Panc1 (cell line): ENCODE measurements at regions not wholly inside any gene's neighbourhood (a gene's known extent, or its start where the extent isn't known, plus 50 kb on each side); places are given as distances from the start of the nearest gene placed in this dataset.

ENCODE experiments used
- ATAC-seq: fragments of 200-7000 bp; cut with Tn5 transposase; 2 replicates; pipeline ENCODE4 v1.9.1; 2020; ENCODE audit warnings: mild to moderate bottlenecking, moderate library complexity
- BruUV-seq: library from RNA; stranded (reverse); fragments of 400-500 nt; replicated peaks from 2 replicates; lab custom pipeline; 2021; lab: Mats Ljungman, UMichigan
- CTCF ChIA-PET: fragments of 300-600 bp; sonication (Branson Sonifier 250); formaldehyde crosslinking; loops from one replicate; lab custom pipeline; 2022; ENCODE audit warnings: antibody characterized with exemption; lab: Charles Lee
- POLR2A ChIA-PET: fragments of 300-600 bp; sonication (Branson Sonifier 250); formaldehyde crosslinking; loops from one replicate; lab custom pipeline; 2022; ENCODE audit warnings: antibody characterized with exemption; lab: Charles Lee
- DNase-seq: peaks from one replicate; pipeline ENCODE4 v3.0.0-alpha.2; 2010; ENCODE audit warnings: low read depth, low spot score
- H3K27ac ChIP-seq: 2 replicates; pipeline ENCODE4 v1.5.1; 2011; ENCODE audit warnings: mild to moderate bottlenecking, low read length, inconsistent platforms
- H3K27me3 ChIP-seq: fragments of 200-500 bp; sonication (Bioruptor generic); 2 replicates; pipeline ENCODE4 v1.6.0; 2014; ENCODE audit warnings: low read length, inconsistent platforms; ENCODE audit not compliant: control insufficient read depth, insufficient read depth
- H3K36me3 ChIP-seq: fragments of 200-500 bp; sonication (Bioruptor generic); 2 replicates; pipeline ENCODE4 v1.5.1; 2014; ENCODE audit warnings: inconsistent platforms, mild to moderate bottlenecking, low read length, moderate library complexity; ENCODE audit not compliant: control insufficient read depth, insufficient read depth
- H3K4me1 ChIP-seq: 2 replicates; pipeline ENCODE4 v1.5.1; 2011; ENCODE audit warnings: inconsistent platforms, mild to moderate bottlenecking, low read length, moderate library complexity; ENCODE audit not compliant: control insufficient read depth, insufficient read depth
- H3K4me3 ChIP-seq, 2 experiments: 2 replicates each; pipeline ENCODE4 v1.5.1; 2011 to 2012; ENCODE audit warnings: low read depth in 2 of 2, low read length in 2 of 2, mild to moderate bottlenecking in 2 of 2, inconsistent platforms in 1 of 2, moderate library complexity in 1 of 2
- H3K9me3 ChIP-seq: fragments of 200-500 bp; sonication (Bioruptor generic); 2 replicates; pipeline ENCODE4 v1.5.1; 2014; ENCODE audit warnings: low read depth, mild to moderate bottlenecking, inconsistent platforms, low read length, moderate library complexity; ENCODE audit not compliant: control insufficient read depth, insufficient read depth
- POLR2AphosphoS5 ChIP-seq: IDR thresholded peaks from 2 replicates; pipeline ENCODE4 v1.6.1; 2012; ENCODE audit warnings: mild to moderate bottlenecking, low read depth, low read length, moderate library complexity
- SIN3A ChIP-seq: IDR thresholded peaks from 2 replicates; pipeline ENCODE4 v1.6.1; 2012; ENCODE audit warnings: low read depth, mild to moderate bottlenecking, low read length, moderate library complexity, borderline replicate concordance; ENCODE audit not compliant: insufficient read depth
- TCF7L2 ChIP-seq: IDR thresholded peaks from 2 replicates; pipeline ENCODE4 v1.6.1; 2011; ENCODE audit warnings: mild to moderate bottlenecking, low read depth, low read length, inconsistent platforms
- in situ Hi-C: cut with HindIII; loops from 2 replicates; pipeline ENCODE4 v1.10.0; 2016; ENCODE audit warnings: low sequenced_read_pairs, low pct_unique_long_range_greater_than_20kb
- intact Hi-C: fragments of 100-400 bp; cut with micrococcal nuclease; formaldehyde crosslinking; loops from one replicate; pipeline ENCODE4 v1.10.0; 2022; ENCODE audit not compliant: unreplicated experiment
- TF ChIP-seq, protein P1 (sequence below), 2 experiments: IDR thresholded peaks; 2 replicates each; pipeline ENCODE4 v1.6.1; 2011 to 2012; ENCODE audit warnings: low read depth in 2 of 2, control low read depth in 1 of 2, low read length in 1 of 2, mild to moderate bottlenecking in 1 of 2, moderate library complexity in 1 of 2; ENCODE audit not compliant: insufficient read depth in 1 of 2
- TF ChIP-seq, protein P2 (sequence below): fragments of 450-650 bp; IDR thresholded peaks from 2 replicates; pipeline ENCODE4 v1.5.1; 2017; ENCODE audit warnings: mild to moderate bottlenecking

DNA sequence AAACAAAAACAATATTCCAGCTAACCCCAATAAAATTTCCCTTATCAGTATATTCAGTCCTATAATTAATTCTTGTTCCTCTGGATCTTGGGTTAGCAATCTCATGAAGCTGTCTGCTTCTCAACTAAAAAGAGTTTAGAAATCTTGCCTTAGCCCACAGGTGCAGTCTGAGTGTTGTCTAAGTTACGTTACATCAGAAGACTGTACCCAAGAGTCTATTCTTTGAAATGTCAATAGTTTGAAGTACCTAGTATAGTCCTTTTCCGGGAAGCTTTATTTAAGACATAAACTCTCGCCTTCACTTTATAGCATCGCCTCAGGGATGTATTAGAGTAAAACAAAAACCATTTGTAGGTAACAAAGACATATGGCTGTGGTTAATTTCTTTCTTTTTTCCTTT is 465.1 kb downstream of the FUT8 start:
- ChIA-PET CTCF (no interaction called here), POLR2A (no interaction called here)
- Histone ChIP-seq H3K9me3 (no peaks in the 10 kb centered on the region), H3K27ac (no peak overlapping the region), H3K27me3 (no peaks in the 10 kb centered on the region), H3K4me3 (no peak overlapping the region), H3K4me1 (no peaks in the 10 kb centered on the region), H3K36me3 (no peaks in the 10 kb centered on the region)
- intact Hi-C loops (no loop called here), in situ Hi-C loops (no loop called here)
- ATAC-seq (no peak), DNase-seq (no peak)
- no peak for TF ChIP-seq TCF7L2
- no peak for TF ChIP-seq SIN3A
- TF ChIP-seq, protein P1, sequence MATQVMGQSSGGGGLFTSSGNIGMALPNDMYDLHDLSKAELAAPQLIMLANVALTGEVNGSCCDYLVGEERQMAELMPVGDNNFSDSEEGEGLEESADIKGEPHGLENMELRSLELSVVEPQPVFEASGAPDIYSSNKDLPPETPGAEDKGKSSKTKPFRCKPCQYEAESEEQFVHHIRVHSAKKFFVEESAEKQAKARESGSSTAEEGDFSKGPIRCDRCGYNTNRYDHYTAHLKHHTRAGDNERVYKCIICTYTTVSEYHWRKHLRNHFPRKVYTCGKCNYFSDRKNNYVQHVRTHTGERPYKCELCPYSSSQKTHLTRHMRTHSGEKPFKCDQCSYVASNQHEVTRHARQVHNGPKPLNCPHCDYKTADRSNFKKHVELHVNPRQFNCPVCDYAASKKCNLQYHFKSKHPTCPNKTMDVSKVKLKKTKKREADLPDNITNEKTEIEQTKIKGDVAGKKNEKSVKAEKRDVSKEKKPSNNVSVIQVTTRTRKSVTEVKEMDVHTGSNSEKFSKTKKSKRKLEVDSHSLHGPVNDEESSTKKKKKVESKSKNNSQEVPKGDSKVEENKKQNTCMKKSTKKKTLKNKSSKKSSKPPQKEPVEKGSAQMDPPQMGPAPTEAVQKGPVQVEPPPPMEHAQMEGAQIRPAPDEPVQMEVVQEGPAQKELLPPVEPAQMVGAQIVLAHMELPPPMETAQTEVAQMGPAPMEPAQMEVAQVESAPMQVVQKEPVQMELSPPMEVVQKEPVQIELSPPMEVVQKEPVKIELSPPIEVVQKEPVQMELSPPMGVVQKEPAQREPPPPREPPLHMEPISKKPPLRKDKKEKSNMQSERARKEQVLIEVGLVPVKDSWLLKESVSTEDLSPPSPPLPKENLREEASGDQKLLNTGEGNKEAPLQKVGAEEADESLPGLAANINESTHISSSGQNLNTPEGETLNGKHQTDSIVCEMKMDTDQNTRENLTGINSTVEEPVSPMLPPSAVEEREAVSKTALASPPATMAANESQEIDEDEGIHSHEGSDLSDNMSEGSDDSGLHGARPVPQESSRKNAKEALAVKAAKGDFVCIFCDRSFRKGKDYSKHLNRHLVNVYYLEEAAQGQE (IDR thresholded peaks at IDR 0.05; ENCODE audit: insufficient read depth in 1 of 2, low read depth in 2 of 2, low read length in 1 of 2) = no peak
- TF ChIP-seq POLR2AphosphoS5 = no peak
- TF ChIP-seq, protein P2, sequence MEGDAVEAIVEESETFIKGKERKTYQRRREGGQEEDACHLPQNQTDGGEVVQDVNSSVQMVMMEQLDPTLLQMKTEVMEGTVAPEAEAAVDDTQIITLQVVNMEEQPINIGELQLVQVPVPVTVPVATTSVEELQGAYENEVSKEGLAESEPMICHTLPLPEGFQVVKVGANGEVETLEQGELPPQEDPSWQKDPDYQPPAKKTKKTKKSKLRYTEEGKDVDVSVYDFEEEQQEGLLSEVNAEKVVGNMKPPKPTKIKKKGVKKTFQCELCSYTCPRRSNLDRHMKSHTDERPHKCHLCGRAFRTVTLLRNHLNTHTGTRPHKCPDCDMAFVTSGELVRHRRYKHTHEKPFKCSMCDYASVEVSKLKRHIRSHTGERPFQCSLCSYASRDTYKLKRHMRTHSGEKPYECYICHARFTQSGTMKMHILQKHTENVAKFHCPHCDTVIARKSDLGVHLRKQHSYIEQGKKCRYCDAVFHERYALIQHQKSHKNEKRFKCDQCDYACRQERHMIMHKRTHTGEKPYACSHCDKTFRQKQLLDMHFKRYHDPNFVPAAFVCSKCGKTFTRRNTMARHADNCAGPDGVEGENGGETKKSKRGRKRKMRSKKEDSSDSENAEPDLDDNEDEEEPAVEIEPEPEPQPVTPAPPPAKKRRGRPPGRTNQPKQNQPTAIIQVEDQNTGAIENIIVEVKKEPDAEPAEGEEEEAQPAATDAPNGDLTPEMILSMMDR = no peak
- BruUV-seq = no TSS peak

DNA sequence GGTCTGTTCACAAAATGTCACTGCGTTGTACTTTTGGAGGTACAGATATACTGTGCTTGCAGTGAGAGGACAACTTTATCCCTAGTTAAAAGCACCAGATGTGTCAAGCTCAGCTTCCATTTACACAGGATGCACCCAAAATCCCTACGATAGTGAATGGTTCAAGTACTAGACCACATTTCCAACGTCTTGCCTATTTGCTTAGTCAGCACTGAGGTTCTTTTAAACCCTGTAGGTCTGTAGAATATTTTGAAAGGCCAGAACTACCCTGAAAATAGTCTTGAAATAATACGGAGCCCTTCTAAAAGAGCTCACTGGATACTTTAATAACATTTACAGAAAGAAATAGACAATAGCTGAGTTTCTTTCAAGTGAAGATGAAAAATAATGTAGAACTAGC is 466.1 kb downstream of the FUT8 start:
- CTCF ChIA-PET = no interaction called here
- POLR2A ChIA-PET = no interaction called here

More for the DNA sequence above, 466.1 kb downstream of the FUT8 start:
- intact Hi-C loops (no loop called here), in situ Hi-C loops (no loop called here)
- no peaks in the 10 kb centered on the region for H3K9me3 ChIP-seq
- no peak overlapping the region for H3K4me3 ChIP-seq
- BruUV-seq = no TSS peak
- no peaks in the 10 kb centered on the region for H3K4me1 ChIP-seq
- no peaks in the 10 kb centered on the region for H3K27me3 ChIP-seq
- no peak for DNase-seq
- no peaks in the 10 kb centered on the region for H3K36me3 ChIP-seq
- H3K27ac ChIP-seq = no peak overlapping the region
- TF ChIP-seq POLR2AphosphoS5 (no peak), SIN3A (no peak), TCF7L2 (no peak)
- TF ChIP-seq, protein P1 (IDR thresholded peaks at IDR 0.05; ENCODE audit: insufficient read depth in 1 of 2, low read depth in 2 of 2, low read length in 1 of 2) = no peak
- TF ChIP-seq, protein P2 = no peak
- ATAC-seq = no peak
